Endothelial cell of umbilical vein (primary cell): ENCODE measurements at regions not wholly inside any gene's neighbourhood (a gene's known extent, or its start where the extent isn't known, plus 50 kb on each side); places are given as distances from the start of the nearest gene placed in this dataset.

Experiments
- BruUV-seq: library from RNA; stranded (reverse); fragments of 400-500 nt; replicated peaks from 2 replicates; lab custom pipeline; 2021; lab: Mats Ljungman, UMichigan
- CTCF ChIA-PET: fragments of 300-600, 350-600 bp; sonication (Branson Sonifier 250); formaldehyde crosslinking; loops from one replicate; lab custom pipeline; 2021; ENCODE audit warnings: antibody characterized with exemption, inconsistent platforms; lab: Charles Lee
- POLR2A ChIA-PET: fragments of 300-600, 350-600 bp; sonication (Branson Sonifier 250); formaldehyde crosslinking; loops from one replicate; lab custom pipeline; 2021; ENCODE audit warnings: antibody characterized with exemption, inconsistent platforms; lab: Charles Lee
- DNase-seq: peaks from one replicate; pipeline ENCODE4 v3.0.0-alpha.2; 2011; ENCODE audit warnings: low read depth, low spot score
- FAIRE-seq: peaks from 2 replicates; lab custom pipeline; 2011; peaks lifted over from hg19 to GRCh38; lab: Jason Lieb, UNC
- H2AFZ ChIP-seq: 2 replicates; pipeline ENCODE4 v1.6.0; 2012; ENCODE audit warnings: low read depth, low read length, control low read depth, inconsistent platforms
- H3K27ac ChIP-seq: 2 replicates; pipeline ENCODE4 v1.5.1; 2011; ENCODE audit warnings: low read depth, mild to moderate bottlenecking, control low read depth, low read length, moderate library complexity; ENCODE audit not compliant: insufficient read depth
- H3K27me3 ChIP-seq, 2 experiments: 2 replicates each; pipeline versions ENCODE4 v1.6.0 to v1.6.1; 2011; ENCODE audit warnings: low read length in 2 of 2, mixed read lengths in 1 of 2; ENCODE audit not compliant: control insufficient read depth in 2 of 2, insufficient read depth in 2 of 2
- H3K36me3 ChIP-seq, 2 experiments: 2 replicates in 1 of 2; 3 replicates in 1 of 2; pipeline ENCODE4 v1.5.1; 2011; ENCODE audit warnings: low read length in 2 of 2, mild to moderate bottlenecking in 1 of 2, moderate library complexity in 1 of 2; ENCODE audit not compliant: control insufficient read depth in 2 of 2, insufficient read depth in 2 of 2; ENCODE audit errors: extremely low read depth in 1 of 2
- H3K4me1 ChIP-seq: 3 replicates; pipeline ENCODE4 v1.5.1; 2011; ENCODE audit warnings: mild to moderate bottlenecking, low read length; ENCODE audit not compliant: control insufficient read depth, insufficient read depth; ENCODE audit errors: extremely low read depth
- H3K4me2 ChIP-seq: 2 replicates; pipeline ENCODE4 v1.6.1; 2011; ENCODE audit warnings: low read length, control low read depth, mixed read lengths; ENCODE audit not compliant: insufficient read depth
- H3K4me3 ChIP-seq, 3 experiments: fragments of 200-600 bp in 1 of 3; sonication (generic), shearing (Covaris generic) in 1 of 3; replicated peaks in 1 of 3; 2 replicates each; pipeline ENCODE4 v1.5.1; 2011 to 2016; ENCODE audit warnings: control low read depth in 3 of 3, low read length in 3 of 3, mild to moderate bottlenecking in 2 of 3, inconsistent platforms in 1 of 3, low read depth in 1 of 3, moderate library complexity in 1 of 3; ENCODE audit not compliant: insufficient read depth in 1 of 3
- H3K79me2 ChIP-seq: 2 replicates; pipeline ENCODE4 v1.6.0; 2012; ENCODE audit warnings: low read length, inconsistent platforms; ENCODE audit not compliant: control insufficient read depth, insufficient read depth
- H3K9ac ChIP-seq: replicated peaks from 2 replicates; pipeline ENCODE3; 2011; ENCODE audit warnings: low read length, control low read depth; ENCODE audit not compliant: insufficient read depth; ENCODE audit errors: extremely low read depth
- H3K9me1 ChIP-seq: replicated peaks from 3 replicates; pipeline ENCODE4 v1.6.0; 2011; ENCODE audit warnings: mild to moderate bottlenecking, low read length; ENCODE audit not compliant: control insufficient read depth, insufficient read depth; ENCODE audit errors: extremely low read depth
- H3K9me3 ChIP-seq: replicated peaks from 2 replicates; pipeline ENCODE4 v1.5.1; 2012; ENCODE audit warnings: low read length, inconsistent platforms; ENCODE audit not compliant: control insufficient read depth, insufficient read depth
- H4K20me1 ChIP-seq: replicated peaks from 2 replicates; pipeline ENCODE3; 2011; ENCODE audit warnings: mild to moderate bottlenecking, low read length; ENCODE audit not compliant: control insufficient read depth, insufficient read depth; ENCODE audit errors: extremely low read depth
- EZH2 ChIP-seq: IDR thresholded peaks from 2 replicates; pipeline ENCODE4 v1.6.1; 2012; ENCODE audit warnings: borderline replicate concordance, low read depth, mild to moderate bottlenecking, moderate library complexity, low read length, inconsistent platforms; ENCODE audit not compliant: severe bottlenecking
- FOS ChIP-seq: IDR thresholded peaks from 2 replicates; pipeline ENCODE4 v1.6.1; 2011; ENCODE audit warnings: mild to moderate bottlenecking, low read length, moderate library complexity, borderline replicate concordance; ENCODE audit not compliant: insufficient read depth
- GATA2 ChIP-seq: IDR thresholded peaks from 2 replicates; pipeline ENCODE4 v1.7.0; 2011; ENCODE audit warnings: low read depth, mild to moderate bottlenecking, moderate library complexity, mixed read lengths, low read length; ENCODE audit not compliant: insufficient read length, insufficient read depth
- JUN ChIP-seq: IDR thresholded peaks from 2 replicates; pipeline ENCODE4 v1.6.1; 2011; ENCODE audit warnings: borderline replicate concordance, low read depth; ENCODE audit not compliant: insufficient read length, insufficient read depth
- MYC ChIP-seq: IDR thresholded peaks from one replicate; pipeline ENCODE4 v1.6.1; 2011; ENCODE audit warnings: mild to moderate bottlenecking, low read depth, low read length
- POLR2A ChIP-seq: IDR thresholded peaks from 2 replicates; pipeline ENCODE4 v1.6.1; 2012; ENCODE audit warnings: low read depth, mild to moderate bottlenecking, control low read depth, low read length
- POLR2AphosphoS5 ChIP-seq: IDR thresholded peaks from 2 replicates; pipeline ENCODE4 v1.6.1; 2012; ENCODE audit warnings: low read depth, mild to moderate bottlenecking, control low read depth, low read length, moderate library complexity; ENCODE audit not compliant: insufficient read depth
- dilution Hi-C: fragments of 300-500 bp; cut with MboI; formaldehyde crosslinking; loops from one replicate; pipeline ENCODE4 v1.15.0; 2019; ENCODE audit warnings: low sequenced_read_pairs; ENCODE audit not compliant: extremely low pct_ligation_motif_present
- intact Hi-C: fragments of 100-400 bp; cut with micrococcal nuclease; formaldehyde crosslinking; loops from one replicate; pipeline ENCODE4 v1.10.0; 2022
- TF ChIP-seq, protein P1 (sequence below), 2 donors: IDR thresholded peaks; 1 replicate in 1 of 2; 2 replicates in 1 of 2; pipeline ENCODE4 v1.5.1; 2011; ENCODE audit warnings: low read length in 2 of 2, mild to moderate bottlenecking in 2 of 2, moderate library complexity in 2 of 2, control low read depth in 1 of 2, inconsistent platforms in 1 of 2, low read depth in 1 of 2; ENCODE audit not compliant: insufficient read depth in 1 of 2; ENCODE audit errors: extremely low read depth in 1 of 2
- TF ChIP-seq, protein P2 (sequence below): IDR thresholded peaks from 2 replicates; pipeline ENCODE4 v1.6.1; 2011; ENCODE audit not compliant: insufficient read depth, insufficient read length

DNA sequence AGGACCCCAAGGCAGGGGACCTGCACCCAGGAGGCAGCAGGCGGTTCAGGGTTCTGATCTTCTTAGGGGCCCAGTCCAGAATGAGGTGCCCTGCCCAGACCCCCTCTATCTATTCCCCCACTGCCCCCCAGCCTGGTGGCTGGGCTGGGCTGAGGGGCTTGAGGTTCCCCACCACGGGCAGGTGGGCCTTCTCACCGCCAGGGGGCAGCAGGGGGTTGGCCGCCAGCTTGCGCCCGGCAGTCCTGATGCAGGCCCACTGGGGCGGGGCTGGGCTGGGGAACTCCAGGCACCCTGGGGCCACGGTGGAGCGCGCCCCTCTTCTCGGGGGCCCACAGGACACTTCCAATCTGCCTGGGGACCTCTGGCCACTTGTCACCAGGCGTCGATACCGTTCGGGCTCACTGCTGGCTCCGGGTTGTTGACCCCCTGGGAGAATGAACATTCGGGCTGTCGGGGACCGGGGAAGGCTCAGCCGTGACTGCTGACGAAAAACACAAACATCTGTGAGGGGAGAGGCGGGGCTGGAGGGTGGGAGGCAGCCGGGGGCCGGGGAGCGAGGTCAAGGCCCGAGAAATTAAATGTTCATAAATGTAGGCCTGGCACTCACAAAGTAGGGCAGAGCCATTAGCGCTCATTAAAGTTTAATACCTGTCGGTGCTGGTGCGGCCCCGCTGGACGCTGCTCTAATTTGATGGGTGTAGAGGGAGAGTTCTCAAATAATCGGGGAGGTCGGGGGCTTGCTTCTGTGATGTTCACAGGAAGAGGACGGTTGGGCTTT, 219.3 kb upstream of the GSE1 start:
- H3K9ac ChIP-seq = no peak overlapping the region
- no peak overlapping the region for H3K4me3 ChIP-seq
- TF ChIP-seq, protein P1, sequence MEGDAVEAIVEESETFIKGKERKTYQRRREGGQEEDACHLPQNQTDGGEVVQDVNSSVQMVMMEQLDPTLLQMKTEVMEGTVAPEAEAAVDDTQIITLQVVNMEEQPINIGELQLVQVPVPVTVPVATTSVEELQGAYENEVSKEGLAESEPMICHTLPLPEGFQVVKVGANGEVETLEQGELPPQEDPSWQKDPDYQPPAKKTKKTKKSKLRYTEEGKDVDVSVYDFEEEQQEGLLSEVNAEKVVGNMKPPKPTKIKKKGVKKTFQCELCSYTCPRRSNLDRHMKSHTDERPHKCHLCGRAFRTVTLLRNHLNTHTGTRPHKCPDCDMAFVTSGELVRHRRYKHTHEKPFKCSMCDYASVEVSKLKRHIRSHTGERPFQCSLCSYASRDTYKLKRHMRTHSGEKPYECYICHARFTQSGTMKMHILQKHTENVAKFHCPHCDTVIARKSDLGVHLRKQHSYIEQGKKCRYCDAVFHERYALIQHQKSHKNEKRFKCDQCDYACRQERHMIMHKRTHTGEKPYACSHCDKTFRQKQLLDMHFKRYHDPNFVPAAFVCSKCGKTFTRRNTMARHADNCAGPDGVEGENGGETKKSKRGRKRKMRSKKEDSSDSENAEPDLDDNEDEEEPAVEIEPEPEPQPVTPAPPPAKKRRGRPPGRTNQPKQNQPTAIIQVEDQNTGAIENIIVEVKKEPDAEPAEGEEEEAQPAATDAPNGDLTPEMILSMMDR (IDR thresholded peaks at IDR 0.05; ENCODE audit: extremely low read depth in 1 of 2, insufficient read depth in 1 of 2, low read depth in 1 of 2, low read length in 2 of 2) = peak; percentile 74 to 92
- no peak for TF ChIP-seq MYC
- ChIA-PET POLR2A (no interaction called here), CTCF (interaction anchor here (0.6 to 4.6 kb wide), 14 partner anchors 9 to 279 kb away, joined by 3 to 35 read pairs (median 4); no protein-coding TSS in a partner anchor)
- no peaks in the 10 kb centered on the region for H3K9me3 ChIP-seq
- peaks cover 12% of the 10 kb centered on the region for H3K4me1 ChIP-seq
- dilution Hi-C loops (no loop called here), intact Hi-C loops (loop anchor here (1.0 kb wide), 1 partner anchor 216 kb away; no protein-coding TSS in a partner anchor)
- no peak overlapping the region for H2AFZ ChIP-seq
- no peaks in the 10 kb centered on the region for H4K20me1 ChIP-seq
- no peak overlapping the region for H3K4me2 ChIP-seq
- H3K27ac ChIP-seq = no peak overlapping the region
- H3K27me3 ChIP-seq = no peaks in the 10 kb centered on the region
- H3K79me2 ChIP-seq = no peaks in the 10 kb centered on the region
- no peaks in the 10 kb centered on the region for H3K36me3 ChIP-seq
- FAIRE-seq = no peak
- no TSS peak for BruUV-seq
- DNase-seq = no peak
- H3K9me1 ChIP-seq = no peaks in the 10 kb centered on the region

DNA sequence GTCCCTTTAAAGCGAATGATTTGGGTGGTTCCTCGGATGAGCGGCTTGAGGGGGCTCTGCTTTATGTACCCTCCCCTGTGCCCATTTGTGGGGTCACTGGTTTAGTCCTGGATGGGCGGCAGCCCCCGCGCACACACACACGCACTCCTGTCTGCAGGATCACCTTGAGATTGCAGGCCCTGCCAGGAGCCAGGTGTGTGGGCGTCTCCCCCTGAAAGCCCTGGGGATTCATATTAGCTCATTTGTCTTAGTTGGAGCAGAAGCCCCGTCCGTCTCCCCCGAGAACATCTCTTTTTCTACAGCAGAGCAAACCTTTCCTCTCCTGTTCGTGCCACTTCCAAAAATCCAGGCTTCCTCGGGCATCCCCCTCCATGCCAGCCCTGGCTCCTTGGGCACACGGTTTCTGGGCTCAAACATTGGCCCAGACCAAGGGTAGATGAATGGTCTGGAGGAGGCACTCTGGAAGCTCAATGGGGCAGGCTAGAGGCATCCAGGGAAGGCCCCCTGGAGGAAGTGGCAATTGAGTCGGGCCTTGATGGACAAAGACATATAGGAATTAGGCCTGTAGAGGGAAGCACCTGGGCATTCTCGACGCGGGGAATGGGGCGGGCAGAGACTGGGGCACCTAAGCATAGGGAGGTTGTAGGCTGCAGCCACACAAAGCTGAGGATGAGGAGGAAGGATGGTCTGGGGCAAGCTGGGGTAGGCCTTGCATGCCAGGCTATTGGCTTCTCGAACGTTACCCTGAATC, 218.5 kb upstream of the GSE1 start:
- H3K36me3 ChIP-seq = no peaks in the 10 kb centered on the region
- TF ChIP-seq POLR2AphosphoS5 (no peak), FOS (no peak), MYC (no peak), JUN (no peak), EZH2 (no peak), GATA2 (no peak), POLR2A (no peak)
- TF ChIP-seq, protein P1 (IDR thresholded peaks at IDR 0.05; ENCODE audit: extremely low read depth in 1 of 2, insufficient read depth in 1 of 2, low read depth in 1 of 2, low read length in 2 of 2) = no peak
- TF ChIP-seq, protein P2, sequence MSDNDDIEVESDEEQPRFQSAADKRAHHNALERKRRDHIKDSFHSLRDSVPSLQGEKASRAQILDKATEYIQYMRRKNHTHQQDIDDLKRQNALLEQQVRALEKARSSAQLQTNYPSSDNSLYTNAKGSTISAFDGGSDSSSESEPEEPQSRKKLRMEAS = no peak
- FAIRE-seq (no peak), DNase-seq (no peak)
- no peak overlapping the region for H2AFZ ChIP-seq
- BruUV-seq = no TSS peak
- intact Hi-C loops (no loop called here), dilution Hi-C loops (no loop called here)
- no peaks in the 10 kb centered on the region for H3K79me2 ChIP-seq
- H3K9ac ChIP-seq = no peak overlapping the region
- ChIA-PET CTCF (interaction anchor here (0.8 to 4.5 kb wide), 12 partner anchors 14 to 281 kb away, joined by 3 to 22 read pairs (median 4); no protein-coding TSS in a partner anchor), POLR2A (no interaction called here)
- no peaks in the 10 kb centered on the region for H3K9me3 ChIP-seq
- H3K4me3 ChIP-seq = no peak overlapping the region
- H3K4me1 ChIP-seq = peaks cover 12% of the 10 kb centered on the region
- H3K9me1 ChIP-seq = no peaks in the 10 kb centered on the region
- H3K4me2 ChIP-seq = no peak overlapping the region
- no peaks in the 10 kb centered on the region for H4K20me1 ChIP-seq
- H3K27ac ChIP-seq = no peak overlapping the region
- no peaks in the 10 kb centered on the region for H3K27me3 ChIP-seq
